ENCODE measurements at regions not wholly inside any gene's neighbourhood (a gene's known extent, or its start where the extent isn't known, plus 50 kb on each side); places are given as distances from the start of the nearest gene placed in this dataset.
A peak's percentile ranks its signal among the peaks of the same experiment; 100 is the strongest.

DNA sequence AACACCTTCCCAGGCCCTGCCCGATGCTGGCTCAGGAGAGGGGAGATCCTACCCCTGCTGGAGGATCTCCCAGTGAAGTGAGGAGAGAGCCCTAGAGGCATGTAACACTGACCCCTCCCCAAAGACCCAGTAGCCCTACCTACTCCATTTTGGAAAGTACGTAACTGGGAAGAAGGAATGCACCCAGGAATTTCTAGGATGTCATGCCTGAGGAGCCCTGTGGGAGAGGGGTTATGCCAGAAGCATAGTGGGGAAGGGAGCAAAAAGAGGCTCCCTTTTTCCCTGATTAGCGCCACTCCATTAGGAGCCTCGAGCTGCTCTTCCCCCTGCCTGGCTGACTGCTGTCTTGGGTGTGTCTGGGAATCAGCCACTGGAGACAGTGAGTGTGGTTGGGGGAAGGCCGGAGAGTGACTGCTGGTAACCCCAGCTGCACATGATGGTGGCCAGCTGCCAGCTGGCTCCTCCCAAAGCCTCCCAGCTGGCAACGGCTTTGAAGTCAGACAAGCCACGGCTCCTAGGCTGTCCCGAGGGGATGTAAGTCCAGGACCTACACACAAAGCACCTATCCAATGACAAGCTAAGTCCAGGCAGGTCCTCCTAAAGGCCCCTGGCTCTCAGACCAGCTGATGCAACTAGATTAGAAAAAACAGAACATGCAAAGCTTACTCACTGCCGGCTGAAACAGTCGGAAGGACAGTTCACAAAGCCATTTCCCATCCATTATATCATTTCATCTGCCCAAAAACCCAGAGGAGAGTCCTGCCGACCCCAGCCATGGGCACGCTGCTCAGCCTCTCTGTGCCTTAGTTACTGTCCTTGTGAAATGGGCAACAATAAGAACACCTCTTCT is 136.5 kb upstream of the ABCA1 start:
- Mint-ChIP-seq H3K9me3 (ENCODE audit: unreplicated experiment) (no peaks in the 10 kb centered on the region), H3K4me3 (ENCODE audit: unreplicated experiment) (no peak overlapping the region), H3K27ac (ENCODE audit: unreplicated experiment) (no peak overlapping the region), H3K27me3 (ENCODE audit: unreplicated experiment) (peaks cover 9% of the 10 kb centered on the region), H3K4me1 (ENCODE audit: unreplicated experiment) (no peaks in the 10 kb centered on the region), H3K36me3 (ENCODE audit: low read depth, unreplicated experiment) (no peaks in the 10 kb centered on the region)
- TF ChIP-seq, protein P1, sequence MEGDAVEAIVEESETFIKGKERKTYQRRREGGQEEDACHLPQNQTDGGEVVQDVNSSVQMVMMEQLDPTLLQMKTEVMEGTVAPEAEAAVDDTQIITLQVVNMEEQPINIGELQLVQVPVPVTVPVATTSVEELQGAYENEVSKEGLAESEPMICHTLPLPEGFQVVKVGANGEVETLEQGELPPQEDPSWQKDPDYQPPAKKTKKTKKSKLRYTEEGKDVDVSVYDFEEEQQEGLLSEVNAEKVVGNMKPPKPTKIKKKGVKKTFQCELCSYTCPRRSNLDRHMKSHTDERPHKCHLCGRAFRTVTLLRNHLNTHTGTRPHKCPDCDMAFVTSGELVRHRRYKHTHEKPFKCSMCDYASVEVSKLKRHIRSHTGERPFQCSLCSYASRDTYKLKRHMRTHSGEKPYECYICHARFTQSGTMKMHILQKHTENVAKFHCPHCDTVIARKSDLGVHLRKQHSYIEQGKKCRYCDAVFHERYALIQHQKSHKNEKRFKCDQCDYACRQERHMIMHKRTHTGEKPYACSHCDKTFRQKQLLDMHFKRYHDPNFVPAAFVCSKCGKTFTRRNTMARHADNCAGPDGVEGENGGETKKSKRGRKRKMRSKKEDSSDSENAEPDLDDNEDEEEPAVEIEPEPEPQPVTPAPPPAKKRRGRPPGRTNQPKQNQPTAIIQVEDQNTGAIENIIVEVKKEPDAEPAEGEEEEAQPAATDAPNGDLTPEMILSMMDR (IDR thresholded peaks at IDR 0.05; ENCODE audit: unreplicated experiment), result no peak
- peak; percentile 5 for DNase-seq (ENCODE audit: low spot score)

DNA sequence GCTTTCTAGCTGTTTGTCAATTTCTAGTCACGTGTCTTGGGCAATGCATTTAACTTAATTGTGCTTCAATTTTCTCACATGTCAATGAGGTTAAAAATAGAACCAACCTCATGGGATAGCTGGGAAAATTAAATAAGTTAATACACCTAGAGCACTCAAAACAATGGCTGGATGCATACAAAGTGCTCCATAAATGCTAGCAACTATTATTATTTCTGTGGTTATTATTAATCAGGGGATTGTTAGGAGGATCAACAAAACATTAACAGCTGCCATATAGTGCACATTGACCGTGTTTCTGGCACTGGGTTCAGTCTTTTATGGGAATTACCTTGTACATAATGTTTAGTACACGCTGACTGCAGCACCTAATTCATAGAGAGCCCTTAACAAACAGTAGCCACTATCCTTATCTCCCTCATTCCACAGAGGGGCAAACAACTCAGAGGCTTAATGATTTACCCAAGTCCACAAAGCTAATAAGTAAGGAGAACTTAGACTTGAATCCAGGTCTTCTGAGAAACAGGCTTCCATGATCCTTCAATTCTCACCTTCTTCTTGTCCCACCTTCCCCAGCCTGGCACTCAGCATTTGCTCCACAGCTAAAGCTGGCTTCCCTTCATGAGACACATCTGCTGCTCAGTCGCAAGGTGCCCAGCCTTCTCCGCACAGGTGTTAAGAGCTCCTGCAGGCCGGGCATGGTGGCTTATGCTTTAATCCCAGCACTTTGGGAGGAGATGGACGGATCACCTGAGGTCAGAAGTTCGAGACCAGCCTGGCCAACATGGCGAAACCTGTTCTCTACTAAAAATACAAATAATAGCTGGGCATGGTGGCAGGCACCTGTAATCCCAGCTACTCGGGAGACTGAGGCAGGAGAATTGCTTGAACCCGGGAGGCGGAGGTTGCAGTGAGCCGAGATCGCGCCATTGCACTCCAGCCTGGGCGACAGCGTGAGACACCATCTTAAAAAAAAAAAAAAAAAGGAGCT is 137.4 kb upstream of the ABCA1 start:
- Mint-ChIP-seq H3K36me3 (ENCODE audit: low read depth, unreplicated experiment) (no peaks in the 10 kb centered on the region), H3K27ac (ENCODE audit: unreplicated experiment) (no peak overlapping the region), H3K27me3 (ENCODE audit: unreplicated experiment) (peaks cover 9% of the 10 kb centered on the region), H3K9me3 (ENCODE audit: unreplicated experiment) (no peaks in the 10 kb centered on the region), H3K4me3 (ENCODE audit: unreplicated experiment) (no peak overlapping the region), H3K4me1 (ENCODE audit: unreplicated experiment) (no peaks in the 10 kb centered on the region)
- TF ChIP-seq, protein P1 (IDR thresholded peaks at IDR 0.05; ENCODE audit: unreplicated experiment), result no peak
- no peak for DNase-seq (ENCODE audit: low spot score)

DNA sequence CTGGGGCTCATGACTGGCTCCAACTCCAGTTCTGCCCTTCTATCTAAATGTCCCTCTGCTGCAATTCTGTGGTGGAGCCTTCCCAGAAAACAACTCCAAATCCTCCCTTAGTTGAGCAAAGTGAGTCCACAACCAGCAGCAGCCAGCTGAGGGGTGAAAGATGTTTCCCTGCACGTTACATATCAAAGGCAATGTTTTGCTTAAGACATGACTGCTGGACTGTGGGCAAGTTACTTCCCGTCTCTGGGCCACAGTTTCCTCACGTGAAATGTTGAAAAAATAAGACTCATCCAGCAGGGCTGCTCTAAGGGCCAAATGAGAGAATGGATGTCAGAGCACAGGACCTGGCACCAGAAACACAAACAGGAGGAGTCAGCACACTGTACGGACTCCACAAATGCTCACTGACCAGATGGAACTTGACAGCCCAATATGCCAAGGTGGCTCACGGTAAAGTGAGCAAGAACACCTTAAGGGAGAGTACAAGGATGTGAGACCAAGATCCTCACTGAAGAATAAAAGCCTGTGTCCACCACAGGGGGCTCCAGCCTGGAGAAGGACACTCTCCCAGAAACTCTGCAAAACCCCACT is 138.4 kb upstream of the ABCA1 start:
- TF ChIP-seq, protein P1 (IDR thresholded peaks at IDR 0.05; ENCODE audit: unreplicated experiment), result no peak
- H3K4me1 Mint-ChIP-seq (ENCODE audit: unreplicated experiment), result no peaks in the 10 kb centered on the region
- no peaks in the 10 kb centered on the region for H3K36me3 Mint-ChIP-seq (ENCODE audit: low read depth, unreplicated experiment)
- H3K9me3 Mint-ChIP-seq (ENCODE audit: unreplicated experiment), result no peaks in the 10 kb centered on the region
- H3K27me3 Mint-ChIP-seq (ENCODE audit: unreplicated experiment), result peaks cover 9% of the 10 kb centered on the region
- H3K4me3 Mint-ChIP-seq (ENCODE audit: unreplicated experiment), result no peak overlapping the region
- H3K27ac Mint-ChIP-seq (ENCODE audit: unreplicated experiment), result no peak overlapping the region
- DNase-seq (ENCODE audit: low spot score), result no peak

DNA sequence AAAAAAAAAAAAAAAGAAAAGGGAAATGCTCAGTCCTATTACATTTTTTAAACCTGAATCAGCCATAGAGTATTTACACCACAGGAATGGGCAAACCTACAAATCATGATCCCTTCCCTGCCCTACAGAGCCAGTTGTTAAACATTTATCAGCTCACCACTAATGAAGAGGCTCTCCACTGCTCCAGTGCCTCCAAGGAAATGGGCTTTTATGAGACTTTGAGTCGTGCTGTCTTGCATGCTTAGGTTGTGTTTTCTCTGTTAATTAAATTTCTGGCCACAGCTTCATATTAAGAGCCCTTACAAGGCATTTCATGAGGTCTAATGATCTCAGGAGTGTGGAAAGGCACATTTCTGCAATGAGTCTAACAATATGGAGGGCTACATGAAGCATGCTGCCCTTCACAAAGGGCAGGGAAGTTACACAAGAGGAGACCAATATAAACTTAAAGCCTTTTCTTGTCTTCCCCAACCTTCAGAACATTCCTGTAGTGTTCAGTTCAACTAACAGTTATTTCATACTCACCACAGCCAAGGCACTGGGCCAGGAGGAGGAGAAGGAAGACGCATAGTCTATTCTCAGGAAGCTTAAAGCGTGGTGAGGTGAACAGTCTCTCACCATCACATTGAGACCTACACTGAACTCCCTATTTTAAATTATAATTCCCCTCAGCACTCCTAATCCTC is 140.1 kb upstream of the ABCA1 start:
- Mint-ChIP-seq H3K9me3 (ENCODE audit: unreplicated experiment) (no peaks in the 10 kb centered on the region), H3K27ac (ENCODE audit: unreplicated experiment) (no peak overlapping the region), H3K4me1 (ENCODE audit: unreplicated experiment) (no peaks in the 10 kb centered on the region), H3K27me3 (ENCODE audit: unreplicated experiment) (peaks cover 4% of the 10 kb centered on the region), H3K36me3 (ENCODE audit: low read depth, unreplicated experiment) (no peaks in the 10 kb centered on the region), H3K4me3 (ENCODE audit: unreplicated experiment) (no peak overlapping the region)
- no peak for DNase-seq (ENCODE audit: low spot score)
- TF ChIP-seq, protein P1 (IDR thresholded peaks at IDR 0.05; ENCODE audit: unreplicated experiment), result no peak
